ENCODE measurements at regions not wholly inside any gene's neighbourhood (a gene's known extent, or its start where the extent isn't known, plus 50 kb on each side); places are given as distances from the start of the nearest gene placed in this dataset.

DNA sequence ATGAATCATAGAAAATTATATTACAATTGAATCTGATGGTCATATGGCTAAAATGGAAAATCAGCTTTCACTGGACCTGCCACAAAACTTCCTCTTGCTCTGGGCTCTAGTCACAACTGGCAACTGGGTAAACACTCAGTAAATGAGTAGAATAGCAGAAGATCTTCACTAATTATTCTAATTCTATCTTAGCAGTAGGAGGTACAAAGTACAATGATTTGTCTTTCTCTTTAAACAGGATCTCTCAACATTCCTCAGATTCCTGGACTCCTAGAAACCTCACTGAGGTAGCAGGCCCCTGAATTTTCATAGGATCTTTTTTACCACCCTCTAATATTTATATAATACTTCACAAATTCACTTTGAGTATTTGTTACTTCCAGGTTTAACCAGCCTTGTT, 239.9 kb upstream of the SMARCA2 start:
- TF ChIP-seq CTCF (IDR thresholded peaks at IDR 0.05; ENCODE audit: insufficient read depth, low read length, poor library complexity, severe bottlenecking) (no peak), EZH2phosphoT487 (conservative IDR thresholded peaks at IDR 0.05; ENCODE audit: low read length) (no peak)
